Right lung (tissue), 2 donors: ENCODE measurements at regions not wholly inside any gene's neighbourhood (a gene's known extent, or its start where the extent isn't known, plus 50 kb on each side); places are given as distances from the start of the nearest gene placed in this dataset.
A peak's percentile ranks its signal among the peaks of the same experiment; 100 is the strongest.

ENCODE experiments used
- DNase-seq, 2 donors: peaks; one replicate each; pipeline ENCODE4 v3.0.0-alpha.2; 2013

DNA sequence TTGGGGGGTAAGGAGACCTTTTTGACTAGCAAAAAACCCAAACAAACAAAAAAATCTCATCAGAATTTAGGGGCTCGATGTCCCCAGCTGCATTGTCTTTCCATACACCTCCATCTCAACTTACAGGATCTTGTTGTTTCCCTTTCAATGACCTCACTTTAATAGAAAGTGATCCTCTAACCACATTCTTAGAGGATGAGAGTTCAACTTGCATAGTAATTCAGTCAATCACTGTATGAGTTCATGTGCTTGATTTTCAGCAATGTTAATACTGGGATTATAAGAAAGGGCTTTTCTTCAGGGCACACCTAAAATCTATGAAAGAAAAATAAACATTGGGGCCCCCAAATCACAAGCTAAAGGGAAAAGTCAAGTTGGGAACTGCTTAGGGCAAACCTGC lies 1512.0 kb downstream of the SLITRK1 start:
- DNase-seq, result no peak

DNA sequence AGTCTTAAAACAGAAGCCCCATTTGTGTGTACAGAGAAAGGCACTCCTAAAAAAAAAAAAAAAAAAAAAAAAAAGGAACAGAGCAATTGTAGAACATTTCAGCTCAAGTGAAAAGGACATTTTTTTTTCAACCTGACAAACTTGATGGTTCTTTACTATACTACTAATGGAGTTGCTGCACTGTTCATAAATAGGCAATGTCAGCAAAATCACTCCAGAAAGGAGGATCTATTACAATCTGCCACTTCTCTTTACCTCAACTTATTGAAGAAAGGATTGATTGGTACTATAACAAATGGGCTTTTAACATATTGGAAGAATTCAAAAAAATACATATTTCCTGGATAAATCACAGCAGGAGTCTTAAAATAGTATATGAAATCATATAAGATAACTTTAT lies 1517.7 kb downstream of the SLITRK1 start:
- DNase-seq, result no peak

DNA sequence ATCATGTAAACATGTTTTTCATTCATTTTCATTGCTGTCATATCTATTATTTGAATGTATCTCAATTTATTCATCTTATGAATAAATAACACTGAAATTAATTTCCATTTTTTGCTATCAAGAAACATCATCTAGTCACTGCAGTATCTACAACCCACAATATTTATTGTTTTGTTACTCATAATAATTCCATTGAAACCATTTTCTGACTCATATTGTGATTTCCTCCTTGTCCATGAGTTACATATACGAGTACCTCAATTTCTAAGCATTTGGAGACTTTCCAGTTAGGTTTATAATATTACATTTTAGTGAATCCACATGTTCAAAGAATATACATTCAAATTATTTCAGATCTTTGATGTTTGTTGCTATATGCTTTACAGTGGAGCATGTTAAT lies 1524.0 kb downstream of the SLITRK1 start:
- no peak for DNase-seq

DNA sequence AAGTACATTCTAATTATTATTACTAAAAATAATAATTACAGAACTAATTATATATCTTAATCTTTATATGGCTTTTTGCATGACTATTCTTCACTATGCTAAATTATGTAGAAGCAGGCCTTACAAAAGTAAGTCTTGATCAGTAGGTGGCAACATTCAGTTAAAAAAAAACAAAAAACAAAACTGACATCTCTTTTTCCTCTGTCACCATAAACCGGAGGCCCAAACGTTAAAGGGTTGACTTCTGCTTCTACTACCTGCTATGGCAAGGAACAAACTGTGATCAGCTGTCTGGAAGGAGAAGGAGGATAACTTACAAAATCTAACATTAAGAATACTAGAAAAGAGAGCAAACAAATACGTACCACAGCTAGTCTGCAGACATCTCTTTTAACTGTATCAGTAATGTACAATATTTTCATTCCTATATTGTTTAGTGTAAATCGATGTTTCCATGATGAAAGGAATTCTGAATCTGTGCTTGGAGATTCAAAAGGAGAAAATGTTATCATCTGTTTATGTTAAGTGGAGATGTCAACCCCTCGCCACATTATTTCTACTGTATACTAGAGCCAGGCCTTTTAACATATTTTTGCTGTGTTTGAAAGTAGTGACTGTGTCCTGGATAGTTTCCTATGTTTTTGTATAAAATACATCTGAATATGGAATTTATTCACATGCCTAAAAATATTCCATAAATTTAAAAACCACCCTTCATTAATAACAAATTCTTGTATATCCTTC lies 1525.4 kb downstream of the SLITRK1 start:
- peak; percentile 2 to 5 for DNase-seq

DNA sequence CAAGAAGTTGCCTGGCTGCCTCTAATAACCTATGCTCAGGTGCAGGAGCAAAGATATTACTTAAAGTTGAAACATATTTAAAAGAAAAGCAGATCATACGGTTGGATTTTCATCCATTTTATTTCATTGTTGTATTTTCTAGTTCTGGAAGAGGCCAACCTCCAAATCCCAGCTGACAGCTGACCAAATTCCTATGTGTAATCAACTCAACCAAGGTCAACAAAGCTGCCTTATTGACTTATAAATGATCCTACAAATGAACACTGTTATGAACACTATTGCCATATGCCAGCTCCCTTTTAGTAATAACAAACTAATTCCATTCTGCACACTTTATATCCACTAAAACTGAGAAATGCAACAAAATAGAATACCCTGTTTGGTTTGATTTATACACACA lies 1537.4 kb downstream of the SLITRK1 start:
- DNase-seq, result no peak

DNA sequence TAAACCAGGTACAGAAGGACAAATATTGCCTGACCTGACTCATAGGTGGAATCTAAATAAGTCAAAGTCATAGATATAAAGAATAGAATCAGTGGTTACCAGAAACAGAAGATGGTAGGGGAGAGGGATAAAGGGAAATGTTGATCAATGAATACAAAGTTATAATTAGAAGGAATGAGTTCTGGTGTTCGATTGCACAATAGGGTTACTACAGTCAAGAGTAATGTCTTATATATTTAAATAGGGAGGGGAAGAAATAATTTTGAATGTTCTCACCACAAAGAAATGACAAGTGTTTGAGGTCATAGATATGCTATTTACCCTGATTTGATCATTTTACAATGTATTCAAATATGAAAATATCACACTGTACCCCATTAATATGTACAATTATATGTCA lies 1541.2 kb downstream of the SLITRK1 start:
- DNase-seq, result no peak

DNA sequence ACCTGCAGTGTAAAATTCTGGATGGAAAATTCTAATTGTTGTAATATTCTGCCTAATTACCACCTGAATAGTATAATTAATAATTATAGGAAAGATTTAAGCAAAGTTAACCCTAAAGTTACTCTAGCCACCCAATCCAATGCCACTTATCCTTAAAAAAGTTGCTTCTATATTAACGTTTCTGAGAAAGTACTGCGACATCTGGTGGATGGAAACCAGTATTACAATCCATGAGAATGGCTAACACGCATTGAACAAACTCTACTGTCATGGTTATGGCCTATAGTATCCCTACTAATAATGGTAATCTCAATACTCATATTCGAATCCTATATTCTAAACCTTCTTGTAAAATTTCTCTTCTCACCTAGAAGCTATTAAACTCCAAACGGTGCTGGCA lies 1551.8 kb downstream of the SLITRK1 start:
- DNase-seq, result no peak

DNA sequence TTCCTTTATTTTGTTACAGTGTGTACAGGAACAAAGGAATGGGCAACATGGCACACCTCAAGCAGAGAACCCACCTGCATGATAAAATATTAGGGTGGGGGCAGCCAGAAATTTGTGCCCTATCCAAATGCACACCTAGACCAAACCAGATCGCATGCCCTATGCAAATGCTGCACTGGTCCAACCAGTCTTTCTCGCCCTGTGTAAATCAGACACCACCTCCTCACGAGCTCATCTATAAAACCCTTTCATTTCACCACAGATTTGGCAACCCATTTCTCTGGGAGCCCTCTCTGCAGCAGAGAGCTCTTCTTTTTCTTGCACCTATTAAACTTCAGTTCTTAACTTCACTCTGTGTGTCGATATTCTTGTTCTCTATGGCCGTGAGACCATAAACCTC lies 1559.2 kb downstream of the SLITRK1 start:
- DNase-seq, result no peak

DNA sequence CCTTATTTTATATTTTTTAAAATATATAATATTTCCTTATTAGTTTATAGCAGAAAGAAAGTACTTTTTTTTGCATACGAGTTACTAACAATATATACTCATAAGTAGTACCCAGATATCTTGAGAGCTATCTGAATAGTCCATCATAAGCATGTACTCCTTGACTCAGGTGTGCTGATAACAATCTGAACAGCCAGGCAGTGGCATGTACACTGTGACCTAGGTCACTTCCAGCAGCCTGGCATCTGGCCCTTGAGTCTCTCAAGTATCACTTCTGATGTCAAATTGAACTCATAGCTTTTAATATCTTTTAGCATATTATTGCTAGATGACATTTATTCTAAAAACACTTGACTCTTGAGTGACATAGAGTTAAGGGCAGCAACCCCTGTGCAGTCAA lies 1576.7 kb downstream of the SLITRK1 start:
- DNase-seq, result no peak

DNA sequence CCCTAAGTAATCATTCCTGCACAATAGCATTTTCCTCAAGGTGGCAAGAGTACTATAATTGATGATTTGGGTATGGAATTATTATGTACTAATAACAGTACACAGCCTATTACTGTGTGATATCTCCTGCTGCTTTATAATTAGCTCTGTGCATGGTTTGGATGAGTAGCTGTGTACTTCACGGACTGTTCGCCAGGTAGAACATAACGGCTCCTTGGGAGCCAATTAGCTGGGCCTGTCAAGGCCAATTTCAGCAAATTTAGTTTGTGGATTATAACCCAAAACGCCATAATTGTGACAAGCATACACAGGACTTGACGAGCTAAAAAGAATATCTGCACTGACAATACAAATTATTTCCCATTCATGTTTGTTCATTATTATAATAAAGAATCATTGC lies 1584.2 kb downstream of the SLITRK1 start:
- no peak for DNase-seq

DNA sequence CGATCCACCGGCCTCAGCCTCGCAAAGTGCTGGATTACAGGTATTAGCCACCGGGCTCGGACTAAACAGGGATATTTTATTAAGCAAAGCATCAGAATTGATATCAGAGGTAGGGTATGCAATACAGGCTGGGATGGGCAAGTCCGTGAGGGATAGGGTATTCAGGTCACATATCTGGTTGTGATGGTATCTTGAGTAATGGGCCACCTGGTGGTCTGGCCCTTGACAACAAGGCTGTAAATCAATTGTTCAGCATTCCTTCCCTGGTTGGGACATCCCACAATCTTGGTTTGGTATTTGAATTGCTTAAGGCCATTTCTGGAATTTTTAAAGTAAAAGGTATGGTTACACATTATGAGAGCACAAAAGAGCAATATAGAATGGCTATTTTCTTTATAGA lies 1588.0 kb downstream of the SLITRK1 start:
- DNase-seq, result no peak

DNA sequence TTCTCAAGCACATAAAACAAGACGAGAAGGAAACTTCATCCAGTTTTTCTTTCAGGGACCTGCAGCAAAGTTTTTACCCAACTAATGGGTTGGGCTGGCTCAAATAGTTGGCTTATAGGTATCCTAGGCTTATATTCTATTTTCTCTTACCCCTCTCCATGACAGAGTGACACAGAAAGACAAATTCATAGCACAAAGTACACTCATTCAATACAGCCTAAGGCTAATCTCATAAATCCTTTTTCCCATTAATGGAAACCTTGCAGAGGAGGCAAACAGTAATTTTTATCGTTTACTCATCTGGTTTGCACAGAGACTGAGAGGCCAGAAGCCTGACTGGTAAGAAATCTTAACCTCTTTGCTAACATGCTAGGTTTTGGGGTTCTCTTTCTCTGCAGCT lies 1589.9 kb downstream of the SLITRK1 start:
- DNase-seq, result no peak

DNA sequence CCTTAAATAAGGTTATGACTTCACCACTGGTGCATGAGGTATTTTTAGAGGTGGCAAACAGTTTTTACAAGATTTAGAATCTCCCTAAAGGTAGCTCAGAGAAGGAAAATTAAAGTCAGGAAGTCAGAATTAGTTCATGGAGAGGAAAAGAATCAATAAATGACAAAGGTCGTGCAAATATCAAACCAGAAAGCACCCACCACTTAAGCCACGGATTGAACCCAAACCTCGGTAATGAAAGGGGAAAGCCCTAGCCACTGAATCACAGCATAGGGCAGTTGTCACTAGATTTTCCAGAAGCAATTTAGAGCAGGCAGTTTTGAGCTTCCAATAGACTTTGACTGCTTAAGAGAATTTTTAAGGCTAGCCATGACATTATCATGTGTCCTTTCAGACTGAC lies 1590.4 kb downstream of the SLITRK1 start:
- DNase-seq, result no peak

DNA sequence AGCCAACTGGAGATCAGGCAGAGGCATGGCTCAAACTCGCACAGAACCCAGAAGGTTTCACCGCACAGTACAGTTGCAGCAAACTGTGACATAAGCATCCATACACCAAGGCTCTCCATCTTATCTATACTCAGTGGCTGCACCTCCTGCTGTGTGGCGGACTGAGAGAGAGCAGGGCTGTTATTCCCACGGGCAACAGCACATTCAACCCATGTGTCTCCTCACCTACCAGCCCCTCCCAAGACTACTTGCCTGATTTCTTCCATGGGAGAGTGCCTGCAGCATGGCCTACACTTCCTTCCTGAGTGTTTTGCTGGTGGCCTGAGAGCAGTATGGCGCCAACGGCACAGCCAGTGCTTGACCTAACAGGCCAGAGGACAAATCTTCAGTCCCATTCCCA lies 1606.6 kb downstream of the SLITRK1 start:
- DNase-seq, result no peak

DNA sequence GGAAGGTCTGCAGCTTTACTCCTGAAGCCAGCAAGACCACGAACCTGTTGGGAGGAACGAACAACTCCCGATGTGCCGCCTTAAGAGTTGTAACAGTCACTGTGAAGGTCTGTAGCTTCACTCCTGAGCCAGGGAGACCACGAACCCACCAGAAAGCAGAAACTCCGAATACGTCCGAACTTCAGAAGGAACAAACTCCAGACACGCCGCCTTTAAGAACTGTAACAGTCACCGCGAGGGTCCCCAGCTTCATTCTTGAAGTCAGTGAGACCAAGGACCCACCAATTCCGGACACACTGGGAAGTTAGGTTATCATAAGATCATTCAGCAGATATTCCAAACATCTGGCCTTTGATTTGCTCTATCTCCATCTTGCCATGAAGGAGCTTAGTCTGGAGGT lies 1623.0 kb downstream of the SLITRK1 start:
- DNase-seq, result no peak

DNA sequence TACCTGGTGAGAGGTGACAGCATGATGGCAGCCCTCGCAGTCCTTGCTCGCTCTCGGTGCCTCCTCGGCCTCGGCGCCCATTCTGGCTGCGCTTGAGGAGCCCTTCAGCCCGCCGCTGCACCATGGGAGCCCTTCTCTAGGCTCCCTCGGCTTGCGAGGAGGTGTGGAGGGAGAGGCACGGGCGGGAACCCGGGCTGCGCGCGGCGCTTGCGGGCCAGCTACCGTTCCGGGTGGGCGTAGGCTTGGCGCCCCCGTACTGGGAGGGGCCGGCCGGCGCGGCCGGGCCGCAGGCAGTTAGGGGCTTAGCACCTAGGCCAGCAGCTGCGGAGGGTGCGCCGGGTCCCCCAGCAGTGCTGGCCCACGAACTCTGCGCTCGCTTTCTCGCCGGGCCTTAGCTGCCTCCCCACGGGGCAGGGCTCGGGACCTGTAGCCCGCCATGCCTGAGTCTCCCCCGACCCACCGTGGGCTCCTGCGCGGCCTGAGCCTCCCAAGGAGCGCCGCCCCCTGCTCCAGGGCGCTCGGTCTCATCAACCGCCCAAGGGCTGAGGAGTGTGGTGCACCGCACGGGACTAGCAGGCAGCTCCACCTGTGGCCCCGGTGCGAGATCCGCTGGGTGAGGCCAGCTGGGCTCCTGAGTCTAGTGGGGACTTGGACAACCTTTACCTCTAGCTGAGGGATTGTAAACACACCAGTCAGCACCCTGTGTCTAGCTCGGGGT lies 1624.3 kb downstream of the SLITRK1 start:
- no peak for DNase-seq

DNA sequence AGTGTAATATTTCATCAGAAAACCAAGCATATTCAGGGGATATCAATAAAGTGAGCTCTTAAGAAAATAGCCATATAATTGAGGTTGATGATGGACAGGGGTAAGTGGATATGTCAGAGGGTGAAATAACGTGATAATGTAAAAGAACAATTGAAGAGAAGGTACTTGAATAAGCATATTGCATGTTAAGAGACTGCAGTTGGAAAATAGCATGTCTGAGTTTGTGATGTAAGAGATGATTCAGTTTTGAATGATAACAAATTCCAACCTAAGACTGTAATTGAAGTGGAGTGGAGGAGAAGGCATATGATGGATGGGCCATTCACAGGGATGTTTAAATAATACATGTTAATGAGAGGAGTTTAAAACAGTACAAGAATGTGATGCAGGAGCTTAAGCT lies 1633.5 kb downstream of the SLITRK1 start:
- no peak for DNase-seq

DNA sequence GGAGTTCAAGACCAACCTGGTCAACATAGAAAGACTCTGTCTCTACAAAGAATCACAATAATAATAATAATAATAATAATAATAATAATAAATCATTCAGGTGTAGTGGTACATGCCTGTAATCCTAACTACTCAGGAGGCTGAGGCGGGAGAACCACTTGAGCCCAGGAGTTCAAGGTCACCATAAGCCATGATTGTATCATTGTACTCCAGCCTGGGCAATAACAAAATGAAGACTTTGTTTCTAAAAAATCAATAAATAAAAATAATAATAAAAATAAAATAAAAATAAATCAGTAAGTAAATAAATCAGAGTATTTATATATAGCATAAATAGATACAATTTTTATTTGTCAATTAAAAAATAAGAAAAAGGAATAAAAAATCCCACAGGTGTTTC lies 1636.4 kb downstream of the SLITRK1 start:
- no peak for DNase-seq

DNA sequence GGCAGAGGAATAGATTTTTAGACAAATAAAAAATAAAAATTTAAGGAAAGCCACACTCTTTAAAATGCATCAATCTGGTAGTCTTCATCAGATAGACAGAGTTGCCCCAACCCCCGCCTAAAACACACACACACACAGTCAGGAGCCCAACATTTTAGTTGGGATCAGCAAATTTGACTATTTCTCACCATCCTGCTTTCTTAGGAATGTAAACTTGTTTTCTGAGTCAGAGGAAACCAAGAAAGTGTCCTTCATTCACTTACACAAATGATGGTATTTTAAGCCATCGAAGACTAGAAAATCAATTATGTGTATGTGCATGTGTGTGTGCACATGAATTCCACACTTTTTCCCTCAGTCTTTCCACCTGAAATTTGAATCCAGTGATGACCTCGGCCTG lies 1657.5 kb downstream of the SLITRK1 start:
- no peak for DNase-seq

DNA sequence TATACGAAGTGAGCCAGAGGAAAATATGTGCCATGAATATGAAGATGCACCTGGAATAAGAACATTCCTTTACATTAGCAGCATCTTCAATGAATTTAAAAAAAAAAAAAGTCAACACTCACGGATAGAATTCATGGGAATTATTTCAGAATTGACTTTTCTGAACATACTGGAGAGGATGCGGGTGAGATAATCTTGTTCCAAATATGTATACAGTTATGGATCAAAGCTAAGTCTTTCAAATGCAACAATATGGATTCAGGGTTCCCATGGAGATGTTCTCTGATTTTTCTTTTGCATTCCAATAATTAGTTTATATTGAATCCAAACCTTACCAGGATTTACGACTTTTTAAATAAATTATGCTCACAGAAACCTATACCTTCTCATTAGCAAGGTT lies 1660.7 kb downstream of the SLITRK1 start:
- DNase-seq, result no peak

DNA sequence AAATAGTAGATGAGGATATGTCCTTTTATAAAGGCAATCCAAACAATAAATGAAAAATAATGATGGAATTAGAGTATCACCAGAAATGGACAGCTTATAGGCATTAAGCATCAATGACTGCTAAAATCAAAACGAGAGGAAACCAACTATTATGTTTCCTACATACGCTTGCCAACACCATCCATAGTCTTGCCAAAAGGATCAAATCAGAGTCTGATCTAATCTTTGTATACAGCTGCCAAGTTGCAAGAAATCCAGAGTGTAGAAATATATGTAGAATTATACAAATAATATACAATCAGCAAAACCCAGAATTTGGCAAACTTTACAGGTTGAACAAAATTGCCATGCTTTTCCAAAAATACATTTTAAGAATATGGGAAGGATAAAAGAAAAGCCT lies 1661.6 kb downstream of the SLITRK1 start:
- peak in 1 of 2 donors; percentile 21 for DNase-seq

DNA sequence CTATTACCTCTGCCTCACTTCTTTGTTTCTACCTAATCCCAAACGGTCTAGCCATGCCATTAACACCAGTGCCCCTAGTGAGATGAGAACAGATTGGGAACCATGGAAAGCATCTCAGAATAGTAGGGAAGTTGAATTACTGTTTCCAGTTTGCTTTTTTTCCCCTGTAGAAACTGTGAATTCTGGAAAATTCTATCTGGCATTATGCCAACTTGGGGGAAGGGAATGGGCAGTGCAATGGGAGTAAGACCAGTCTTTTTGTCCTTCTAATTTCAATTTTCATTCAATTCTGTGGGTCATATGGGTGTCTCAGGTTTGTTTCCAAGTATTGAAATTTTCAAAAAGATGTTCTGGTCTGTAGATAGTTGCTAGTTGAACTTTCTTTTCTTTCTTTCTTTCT lies 1666.1 kb downstream of the SLITRK1 start:
- DNase-seq, result no peak

DNA sequence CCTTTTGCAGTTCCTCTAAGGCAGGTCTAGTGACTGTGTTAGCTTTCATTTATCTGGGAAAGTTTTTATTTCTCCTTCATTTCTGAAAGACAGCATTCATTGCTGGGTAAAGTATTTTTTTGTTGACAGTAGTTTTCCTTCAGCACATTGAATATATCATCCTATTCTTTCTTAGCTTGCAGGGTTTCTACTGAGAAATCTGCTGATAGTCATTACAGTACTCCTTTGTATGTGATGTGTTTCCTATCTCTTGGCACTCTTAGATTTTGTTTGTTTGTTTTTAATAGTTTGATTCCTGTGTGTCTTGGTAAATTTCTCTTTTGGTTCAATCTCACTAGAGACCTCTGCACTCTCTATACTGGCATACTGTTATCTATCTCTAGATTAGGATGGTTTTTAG lies 1667.9 kb downstream of the SLITRK1 start:
- DNase-seq, result no peak

DNA sequence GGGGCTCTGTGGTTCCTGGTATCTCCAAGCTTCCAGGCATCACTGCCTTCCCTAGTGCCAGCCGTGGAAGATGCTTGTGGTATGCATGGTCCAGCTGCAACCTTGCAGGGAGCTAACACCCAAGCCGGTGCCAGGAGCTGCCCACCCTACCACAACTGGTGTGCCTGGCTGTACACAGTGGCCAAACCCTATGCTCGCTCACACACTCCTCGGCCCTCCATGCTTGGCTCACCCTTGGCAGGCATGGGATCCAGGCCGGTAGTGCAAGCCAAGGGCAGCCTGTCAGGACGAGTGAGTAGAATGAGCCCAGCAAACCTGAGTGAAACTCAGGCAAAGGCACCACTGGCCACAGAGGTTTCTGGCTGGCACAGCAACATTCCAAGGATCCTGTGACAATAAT lies 1676.0 kb downstream of the SLITRK1 start:
- no peak for DNase-seq
